IMR-90 (cell line): ENCODE measurements at regions not wholly inside any gene's neighbourhood (a gene's known extent, or its start where the extent isn't known, plus 50 kb on each side); places are given as distances from the start of the nearest gene placed in this dataset.

ENCODE experiments used
- ATAC-seq: fragments of 200-7000 bp; cut with Tn5 transposase; 2 replicates; pipeline ENCODE4 v1.9.1; 2020; ENCODE audit warnings: low read depth, mild to moderate bottlenecking, moderate library complexity
- BruUV-seq: library from RNA; stranded (reverse); fragments of 400-500 nt; replicated peaks from 2 replicates; lab custom pipeline; 2021; lab: Mats Ljungman, UMichigan
- CTCF ChIA-PET: fragments of 300-600 bp; formaldehyde crosslinking; extraction: SDS; loops from one replicate; lab custom pipeline; 2021; ENCODE audit warnings: antibody characterized with exemption; lab: Yijun Ruan, JAX
- POLR2A ChIA-PET: fragments of 300-600 bp; sonication (Branson Sonifier 250); formaldehyde crosslinking; loops from one replicate; lab custom pipeline; 2022; ENCODE audit warnings: antibody characterized with exemption; ENCODE audit not compliant: unreplicated experiment; lab: Charles Lee
- DNase-seq: peaks from one replicate; pipeline ENCODE4 v3.0.0; 2013
- H2AFZ ChIP-seq: replicated peaks from 2 replicates; pipeline ENCODE3; 2013; ENCODE audit warnings: low read length, mild to moderate bottlenecking; ENCODE audit not compliant: poor library complexity
- H2AK5ac ChIP-seq: 2 replicates; pipeline ENCODE4 v1.6.1; 2013; ENCODE audit warnings: low read depth, low read length, inconsistent platforms
- H2AK9ac ChIP-seq: replicated peaks from 2 replicates; pipeline ENCODE3; 2013; ENCODE audit warnings: mild to moderate bottlenecking, low read depth, low read length, moderate library complexity; ENCODE audit not compliant: poor library complexity
- H2BK120ac ChIP-seq: 2 replicates; pipeline ENCODE4 v1.6.1; 2013; ENCODE audit warnings: low read depth, low read length, inconsistent platforms
- H2BK15ac ChIP-seq: 3 replicates; pipeline ENCODE4 v1.6.1; 2013; ENCODE audit warnings: low read depth, low read length, inconsistent platforms
- H2BK20ac ChIP-seq: 2 replicates; pipeline ENCODE4 v1.6.1; 2013; ENCODE audit warnings: low read depth, mild to moderate bottlenecking, inconsistent platforms, low read length, moderate library complexity
- H2BK5ac ChIP-seq: 2 replicates; pipeline ENCODE4 v1.6.1; 2013; ENCODE audit warnings: mild to moderate bottlenecking, low read depth, low read length, inconsistent platforms; ENCODE audit not compliant: poor library complexity, severe bottlenecking
- H3K14ac ChIP-seq: replicated peaks from 2 replicates; pipeline ENCODE4 v1.6.1; 2013; ENCODE audit warnings: low read depth, low read length, inconsistent platforms
- H3K18ac ChIP-seq: 2 replicates; pipeline ENCODE4 v1.6.1; 2013; ENCODE audit warnings: low read depth, low read length, control low read depth
- H3K23ac ChIP-seq: 2 replicates; pipeline ENCODE4 v1.6.1; 2013; ENCODE audit warnings: low read depth, low read length, inconsistent platforms
- H3K27ac ChIP-seq: 2 replicates; pipeline ENCODE4 v1.5.1; 2013; ENCODE audit warnings: mild to moderate bottlenecking, control low read depth, low read length; ENCODE audit not compliant: insufficient read depth
- H3K27me3 ChIP-seq: 2 replicates; pipeline ENCODE4 v1.6.1; 2013; ENCODE audit warnings: low read length; ENCODE audit not compliant: control insufficient read depth, insufficient read depth
- H3K36me3 ChIP-seq: 2 replicates; pipeline ENCODE4 v1.6.1; 2013; ENCODE audit warnings: low read length, mixed read lengths; ENCODE audit not compliant: control insufficient read depth, insufficient read depth
- H3K4ac ChIP-seq: 2 replicates; pipeline ENCODE4 v1.6.1; 2013; ENCODE audit warnings: low read depth, low read length, inconsistent platforms
- H3K4me1 ChIP-seq: 2 replicates; pipeline ENCODE4 v1.6.1; 2013; ENCODE audit warnings: low read length, mixed read lengths; ENCODE audit not compliant: control insufficient read depth, insufficient read depth
- H3K4me2 ChIP-seq: 2 replicates; pipeline ENCODE4 v1.6.1; 2013; ENCODE audit warnings: low read depth, mild to moderate bottlenecking, control low read depth, low read length, moderate library complexity
- H3K4me3 ChIP-seq: 2 replicates; pipeline ENCODE4 v1.5.1; 2013; ENCODE audit warnings: low read depth, mild to moderate bottlenecking, control low read depth, low read length, moderate library complexity; ENCODE audit not compliant: insufficient read depth
- H3K56ac ChIP-seq: 2 replicates; pipeline ENCODE4 v1.6.1; 2013; ENCODE audit warnings: low read length, inconsistent platforms; ENCODE audit not compliant: insufficient read depth; ENCODE audit errors: extremely low read depth
- H3K79me1 ChIP-seq, 2 experiments: 2 replicates each; pipeline ENCODE4 v1.6.1; 2013; ENCODE audit warnings: low read length in 2 of 2, inconsistent platforms in 1 of 2, low read depth in 1 of 2
- H3K9ac ChIP-seq: 2 replicates; pipeline ENCODE4 v1.6.1; 2013; ENCODE audit warnings: low read depth, low read length, control low read depth
- H3K9me1 ChIP-seq: 2 replicates; pipeline ENCODE4 v1.6.1; 2013; ENCODE audit warnings: low read length, inconsistent platforms; ENCODE audit not compliant: insufficient read depth
- H3K9me3 ChIP-seq: 2 replicates; pipeline ENCODE4 v1.6.1; 2013; ENCODE audit warnings: low read length; ENCODE audit not compliant: control insufficient read depth, insufficient read depth
- H4K20me1 ChIP-seq: 2 replicates; pipeline ENCODE4 v1.6.1; 2013; ENCODE audit warnings: low read length, inconsistent platforms; ENCODE audit not compliant: insufficient read depth
- H4K5ac ChIP-seq: 2 replicates; pipeline ENCODE4 v1.6.1; 2013; ENCODE audit warnings: mild to moderate bottlenecking, low read depth, low read length, control low read depth
- H4K8ac ChIP-seq, 2 experiments: 2 replicates each; pipeline ENCODE4 v1.6.1; 2013; ENCODE audit warnings: low read depth in 2 of 2, low read length in 2 of 2, control low read depth in 1 of 2, inconsistent platforms in 1 of 2
- H4K91ac ChIP-seq: 2 replicates; pipeline ENCODE4 v1.6.1; 2013; ENCODE audit warnings: low read depth, low read length, inconsistent platforms; ENCODE audit not compliant: insufficient read depth
- BHLHE40 ChIP-seq: fragments of 150-350 bp; IDR thresholded peaks from 2 replicates; pipeline ENCODE4 v1.6.1; 2016; ENCODE audit warnings: mild to moderate bottlenecking, low read depth, low read length
- CEBPB ChIP-seq: IDR thresholded peaks from 2 replicates; pipeline ENCODE4 v1.6.1; 2012; ENCODE audit warnings: low read depth, low read length, improper control_type of control experiment
- CHD1 ChIP-seq: IDR thresholded peaks from 2 replicates; pipeline ENCODE4 v1.6.1; 2012; ENCODE audit warnings: low read depth, low read length, improper control_type of control experiment
- CTCF ChIP-seq: conservative IDR thresholded peaks from 2 replicates; pipeline ENCODE4 v1.5.1; 2012; ENCODE audit warnings: mild to moderate bottlenecking, low read depth, low read length, improper control_type of control experiment
- ELK1 ChIP-seq: fragments of 150-350 bp; IDR thresholded peaks from 2 replicates; pipeline ENCODE4 v1.6.1; 2016; ENCODE audit warnings: low read depth, mild to moderate bottlenecking, low read length, moderate library complexity, borderline replicate concordance
- FOS ChIP-seq: fragments of 150-350 bp; IDR thresholded peaks from 2 replicates; pipeline ENCODE4 v1.6.1; 2016; ENCODE audit warnings: low read depth, low read length
- MAFK ChIP-seq: IDR thresholded peaks from 2 replicates; pipeline ENCODE4 v1.6.1; 2012; ENCODE audit warnings: low read depth, low read length, improper control_type of control experiment
- MAZ ChIP-seq: IDR thresholded peaks from 2 replicates; pipeline ENCODE4 v1.6.1; 2012; ENCODE audit warnings: low read depth, mild to moderate bottlenecking, low read length, improper control_type of control experiment, moderate library complexity, borderline replicate concordance
- MXI1 ChIP-seq: IDR thresholded peaks from 2 replicates; pipeline ENCODE4 v1.6.1; 2012; ENCODE audit warnings: low read depth, mild to moderate bottlenecking, low read length, moderate library complexity, borderline replicate concordance
- NFE2L2 ChIP-seq: fragments of 150-350 bp; IDR thresholded peaks from 2 replicates; pipeline ENCODE4 v1.6.1; 2016; ENCODE audit warnings: low read depth, mild to moderate bottlenecking, low read length
- POLR2A ChIP-seq: IDR thresholded peaks from 2 replicates; pipeline ENCODE4 v1.6.1; 2012; ENCODE audit warnings: mild to moderate bottlenecking, low read depth, low read length
- RAD21 ChIP-seq: IDR thresholded peaks from 2 replicates; pipeline ENCODE4 v1.6.1; 2012; ENCODE audit warnings: low read length, improper control_type of control experiment
- RCOR1 ChIP-seq: IDR thresholded peaks from 2 replicates; pipeline ENCODE4 v1.6.1; 2012; ENCODE audit warnings: mild to moderate bottlenecking, low read length, improper control_type of control experiment; ENCODE audit not compliant: insufficient replicate concordance
- RFX5 ChIP-seq: IDR thresholded peaks from 2 replicates; pipeline ENCODE4 v1.8.0; 2012; ENCODE audit warnings: low read depth, mild to moderate bottlenecking, low read length, moderate library complexity
- SMC3 ChIP-seq: fragments of 150-350 bp; IDR thresholded peaks from 2 replicates; pipeline ENCODE4 v1.6.1; 2016; ENCODE audit warnings: low read depth, mild to moderate bottlenecking, antibody characterized with exemption, low read length, moderate library complexity
- USF2 ChIP-seq: fragments of 150-350 bp; IDR thresholded peaks from 2 replicates; pipeline ENCODE4 v1.6.1; 2017; ENCODE audit warnings: mild to moderate bottlenecking, antibody characterized with exemption, low read length, low read depth
- WGBS, 2 experiments: methylation state at CpG; one replicate each; pipeline versions ENCODE4 v1.1.5 to v1.1.7; 2013; ENCODE audit warnings: missing lambda C conversion rate in 2 of 2; ENCODE audit not compliant: insufficient read length in 1 of 2; ENCODE audit errors: extremely low coverage in 2 of 2; 5-methylcytosine and 5-hydroxymethylcytosine counted together
- dilution Hi-C: fragments of 300-500 bp; cut with HindIII; formaldehyde crosslinking; loops from one replicate; pipeline ENCODE4 v1.14.3; 2018; ENCODE audit warnings: low sequenced_read_pairs; ENCODE audit not compliant: unreplicated experiment
- in situ Hi-C: fragments of 300-500 bp; cut with MboI; formaldehyde crosslinking; loops from 3 replicates; pipeline ENCODE4 v1.14.3; 2019; ENCODE audit warnings: low sequenced_read_pairs, inconsistent platforms, mixed read lengths
- intact Hi-C: fragments of 100-400 bp; cut with micrococcal nuclease; formaldehyde crosslinking; loops from 2 replicates; pipeline ENCODE4 v1.10.0; 2022

GRCh38 chr10:31262672-31263071, 56.3 kb upstream of the ZEB1 start:
- H2AFZ ChIP-seq = no peak overlapping the region
- DNase-seq = peak; percentile 69
- CTCF ChIA-PET = no interaction called here

More at GRCh38 chr10:31262672-31263071, 56.3 kb upstream of the ZEB1 start:
- H3K4me1 ChIP-seq = peaks cover 21% of the 10 kb centered on the region
- H2BK120ac ChIP-seq = peak overlapping the region; percentile 94
- peak overlapping the region; percentile 88 for H4K5ac ChIP-seq
- intact Hi-C loops (loop anchor here (1.0 to 10.0 kb wide), 5 partner anchors 57 to 508 kb away; partner anchors contain the start of gene ZEB1), dilution Hi-C loops (no loop called here), in situ Hi-C loops (no loop called here)
- BruUV-seq = no TSS peak
- H3K27me3 ChIP-seq = no peaks in the 10 kb centered on the region
- H3K23ac ChIP-seq = peak overlapping the region; percentile 80
- H3K18ac ChIP-seq = peak overlapping the region; percentile 91
- 0% methylated on average over 1 of the region's 2 CpGs; no CpG with 5 or more reads in 1 of the 2 experiments for WGBS, 2 experiments
- peak overlapping the region; percentile 81 for H2AK5ac ChIP-seq
- peak overlapping the region; percentile 93 for H2BK5ac ChIP-seq
- peaks cover 10 to 34% of the 10 kb centered on the region in 2 experiments; a peak in 3 of 4 replicates for H3K79me1 ChIP-seq
- H2BK20ac ChIP-seq = peak overlapping the region; percentile 96
- H4K8ac ChIP-seq = peak overlapping the region; percentile 61 to 78
- H4K91ac ChIP-seq = peak overlapping the region; percentile 95
- no peak overlapping the region for H3K4me3 ChIP-seq
- peak overlapping the region; percentile 84 for H3K9ac ChIP-seq
- TF ChIP-seq MAZ = no peak
- TF ChIP-seq RCOR1 = no peak
- no peak for TF ChIP-seq MXI1
- TF ChIP-seq RFX5 = no peak
- TF ChIP-seq USF2 = no peak
- TF ChIP-seq CHD1 = no peak
- no peak for TF ChIP-seq NFE2L2
- no peak for TF ChIP-seq BHLHE40
- no peak for TF ChIP-seq CEBPB
- TF ChIP-seq POLR2A = no peak
- no peak for TF ChIP-seq SMC3
- TF ChIP-seq CTCF = no peak
- TF ChIP-seq ELK1 = no peak
- TF ChIP-seq MAFK = no peak
- no peak for TF ChIP-seq FOS
- TF ChIP-seq RAD21 = no peak
- peak overlapping the region; percentile 99 for H2BK15ac ChIP-seq
- H3K9me1 ChIP-seq = peaks cover 14% of the 10 kb centered on the region
- H4K20me1 ChIP-seq = no peaks in the 10 kb centered on the region
- H3K9me3 ChIP-seq = no peaks in the 10 kb centered on the region
- H2AK9ac ChIP-seq = no peak overlapping the region
- peak overlapping the region; percentile 93 for H3K14ac ChIP-seq
- peak; percentile 35 for ATAC-seq
- H3K36me3 ChIP-seq = no peaks in the 10 kb centered on the region
- POLR2A ChIA-PET = interaction anchor here (0.8 to 1.6 kb wide), 3 partner anchors 125 to 485 kb away, joined by 4 to 8 read pairs (median 7); no protein-coding TSS in a partner anchor
- peak overlapping the region; percentile 46 for H3K4me2 ChIP-seq
- peak overlapping the region; percentile 82 for H3K56ac ChIP-seq
- H3K27ac ChIP-seq = peak overlapping the region; percentile 77
- peak overlapping the region; percentile 81 for H3K4ac ChIP-seq
